ENCODE measurements at regions not wholly inside any gene's neighbourhood (a gene's known extent, or its start where the extent isn't known, plus 50 kb on each side); places are given as distances from the start of the nearest gene placed in this dataset.

DNA sequence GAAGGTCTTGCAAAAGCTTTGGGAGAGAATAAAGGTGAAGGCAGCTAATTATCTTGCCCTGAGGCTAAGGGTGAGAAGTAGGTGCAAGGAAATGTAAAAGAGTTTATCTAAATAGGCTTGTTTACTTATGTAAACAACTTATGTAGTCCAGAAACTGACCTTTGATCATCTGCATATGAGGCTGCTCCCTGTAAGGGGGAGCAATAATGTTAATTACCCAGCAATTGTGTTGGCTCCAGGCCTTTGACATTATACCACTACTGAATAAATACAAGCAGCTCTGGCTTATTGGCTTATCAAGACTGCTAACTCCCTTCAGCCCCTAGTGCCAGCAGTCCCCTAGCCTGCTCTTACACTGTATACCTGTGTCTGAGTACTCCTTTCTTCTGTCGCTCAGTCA, 303.7 kb upstream of the GNPDA2 start:
- TF ChIP-seq EZH2phosphoT487 (IDR thresholded peaks at IDR 0.05; ENCODE audit: borderline replicate concordance, low read length) (no peak), CTCF (IDR thresholded peaks at IDR 0.05; ENCODE audit: low read depth, low read length, poor library complexity, severe bottlenecking) (no peak)

Measured in DOHH2 (cell line).